GM23338 (cell line): ENCODE measurements at regions not wholly inside any gene's neighbourhood (a gene's known extent, or its start where the extent isn't known, plus 50 kb on each side); places are given as distances from the start of the nearest gene placed in this dataset.

Experiments
- ATAC-seq: fragments of 200-7000 bp; cut with Tn5 transposase; 3 replicates; pipeline ENCODE4 v1.9.1; 2020
- DNase-seq: peaks from one replicate; pipeline ENCODE4 v3.0.0-alpha.2; 2015; ENCODE audit warnings: low spot score
- H2AFZ ChIP-seq: fragments of 200-600 bp; sonication (generic); 2 replicates; pipeline ENCODE4 v1.8.0; 2016; ENCODE audit warnings: antibody characterized with exemption, mild to moderate bottlenecking, moderate library complexity
- H3F3A ChIP-seq: fragments of 200-600 bp; sonication (generic); replicated peaks from 2 replicates; pipeline ENCODE4 v1.8.0; 2017; ENCODE audit warnings: antibody characterized with exemption, mixed run types, low read depth
- H3K27ac ChIP-seq: fragments of 200-600 bp; sonication (generic); 2 replicates; pipeline ENCODE4 v1.6.1; 2016; ENCODE audit warnings: low read depth
- H3K27me3 ChIP-seq: fragments of 200-600 bp; sonication (generic); 2 replicates; pipeline ENCODE4 v1.8.0; 2016; ENCODE audit warnings: mild to moderate bottlenecking, mixed run types, moderate library complexity; ENCODE audit not compliant: insufficient read depth
- H3K36me3 ChIP-seq: fragments of 200-600 bp; sonication (generic); 2 replicates; pipeline ENCODE4 v1.8.0; 2016; ENCODE audit warnings: mild to moderate bottlenecking; ENCODE audit not compliant: insufficient read depth
- H3K4me1 ChIP-seq: fragments of 200-600 bp; sonication (generic); 2 replicates; pipeline ENCODE4 v1.8.0; 2016; ENCODE audit warnings: mild to moderate bottlenecking, moderate library complexity; ENCODE audit not compliant: insufficient read depth
- H3K4me2 ChIP-seq: fragments of 200-600 bp; sonication (generic); 2 replicates; pipeline ENCODE4 v1.7.1; 2017; ENCODE audit warnings: mixed run types
- H3K4me3 ChIP-seq: fragments of 200-600 bp; sonication (generic); 2 replicates; pipeline ENCODE4 v1.6.1; 2016; ENCODE audit warnings: mixed run types
- H3K79me2 ChIP-seq: fragments of 200-600 bp; sonication (generic); replicated peaks from 2 replicates; pipeline ENCODE4 v1.8.0; 2017; ENCODE audit warnings: mild to moderate bottlenecking; ENCODE audit not compliant: insufficient read depth
- H3K9me2 ChIP-seq: fragments of 200-600 bp; sonication (generic); 2 replicates; pipeline ENCODE4 v1.8.0; 2017; ENCODE audit not compliant: insufficient read depth
- H4K20me1 ChIP-seq: fragments of 200-600 bp; sonication (generic); replicated peaks from 2 replicates; pipeline ENCODE4 v1.8.0; 2017; ENCODE audit warnings: mild to moderate bottlenecking; ENCODE audit not compliant: insufficient read depth
- H3K27ac Mint-ChIP-seq: 2 replicates; pipeline ENCODE4 v1.8.0; 2020; ENCODE audit warnings: inconsistent platforms, mild to moderate bottlenecking, moderate library complexity, mixed read lengths
- H3K27me3 Mint-ChIP-seq: 3 replicates; pipeline ENCODE4 v1.8.0; 2022; ENCODE audit warnings: low read depth, mild to moderate bottlenecking, moderate library complexity, mixed read lengths, inconsistent platforms; ENCODE audit not compliant: insufficient read depth, poor library complexity
- H3K36me3 Mint-ChIP-seq: 3 replicates; pipeline ENCODE4 v1.8.0; 2021; ENCODE audit warnings: low read depth, mild to moderate bottlenecking, inconsistent platforms, moderate library complexity, mixed read lengths
- H3K4me1 Mint-ChIP-seq: 3 replicates; pipeline ENCODE4 v1.8.0; 2020; ENCODE audit warnings: mild to moderate bottlenecking, inconsistent platforms, mixed read lengths
- H3K4me3 Mint-ChIP-seq: 3 replicates; pipeline ENCODE4 v1.8.0; 2021; ENCODE audit warnings: moderate library complexity, mild to moderate bottlenecking, inconsistent platforms, mixed read lengths
- H3K9me3 Mint-ChIP-seq: 3 replicates; pipeline ENCODE4 v1.8.0; 2020; ENCODE audit warnings: moderate library complexity, mild to moderate bottlenecking, inconsistent platforms, mixed read lengths
- CREB1 ChIP-seq: fragments of 250-450 bp; sonication (Bioruptor Pico); IDR thresholded peaks from 2 replicates; pipeline ENCODE4 v1.5.0; 2020; ENCODE audit warnings: low read depth, mild to moderate bottlenecking, moderate library complexity
- EZH2 ChIP-seq: fragments of 200-600 bp; sonication (generic); IDR thresholded peaks from one replicate; pipeline ENCODE4 v1.8.0; 2017; ENCODE audit warnings: antibody characterized with exemption, mild to moderate bottlenecking, low read depth; ENCODE audit not compliant: unreplicated experiment
- EZH2phosphoT487 ChIP-seq: fragments of 200-600 bp; sonication (generic); IDR thresholded peaks from one replicate; pipeline ENCODE4 v1.8.1; 2018; ENCODE audit warnings: antibody characterized with exemption; ENCODE audit not compliant: unreplicated experiment
- JUNB ChIP-seq: IDR thresholded peaks from one replicate; pipeline ENCODE4 v1.6.1; 2016; ENCODE audit warnings: antibody characterized with exemption; ENCODE audit not compliant: unreplicated experiment
- NANOG ChIP-seq: IDR thresholded peaks from 2 replicates; pipeline ENCODE4 v1.6.1; 2016; ENCODE audit warnings: antibody characterized with exemption, borderline replicate concordance
- POLR2AphosphoS5 ChIP-seq: IDR thresholded peaks from 2 replicates; pipeline ENCODE4 v1.6.1; 2016; ENCODE audit warnings: antibody characterized with exemption, low read depth
- STAT1 ChIP-seq: IDR thresholded peaks from one replicate; pipeline ENCODE4 v1.6.1; 2016; ENCODE audit warnings: antibody characterized with exemption; ENCODE audit not compliant: unreplicated experiment
- ZNF114 ChIP-seq: fragments of 250-450 bp; sonication (Bioruptor Pico); IDR thresholded peaks from 2 replicates; pipeline ENCODE4 v1.5.0; 2020; ENCODE audit warnings: mild to moderate bottlenecking, moderate library complexity
- ZNF331 ChIP-seq: fragments of 250-450 bp; sonication (Bioruptor Pico); IDR thresholded peaks from 2 replicates; pipeline ENCODE4 v1.5.0; 2020; ENCODE audit warnings: low read depth, mild to moderate bottlenecking, moderate library complexity
- TF ChIP-seq, protein P1 (sequence below): fragments of 250-450 bp; sonication (Bioruptor Pico); IDR thresholded peaks from 2 replicates; pipeline ENCODE4 v1.5.0; 2020; ENCODE audit warnings: mild to moderate bottlenecking, moderate library complexity
- TF ChIP-seq, protein P2 (sequence below): IDR thresholded peaks from 2 replicates; pipeline ENCODE4 v1.6.1; 2016; ENCODE audit warnings: antibody characterized with exemption
- TF ChIP-seq, protein P3 (sequence below), 2 experiments: fragments of 200-600 bp in 1 of 2; sonication (generic) in 1 of 2; conservative IDR thresholded peaks; 2 replicates each; pipeline versions ENCODE4 v1.5.1 to v1.6.1; 2016 to 2017; ENCODE audit warnings: antibody characterized with exemption in 2 of 2, low read depth in 2 of 2, mild to moderate bottlenecking in 2 of 2, moderate library complexity in 1 of 2

DNA sequence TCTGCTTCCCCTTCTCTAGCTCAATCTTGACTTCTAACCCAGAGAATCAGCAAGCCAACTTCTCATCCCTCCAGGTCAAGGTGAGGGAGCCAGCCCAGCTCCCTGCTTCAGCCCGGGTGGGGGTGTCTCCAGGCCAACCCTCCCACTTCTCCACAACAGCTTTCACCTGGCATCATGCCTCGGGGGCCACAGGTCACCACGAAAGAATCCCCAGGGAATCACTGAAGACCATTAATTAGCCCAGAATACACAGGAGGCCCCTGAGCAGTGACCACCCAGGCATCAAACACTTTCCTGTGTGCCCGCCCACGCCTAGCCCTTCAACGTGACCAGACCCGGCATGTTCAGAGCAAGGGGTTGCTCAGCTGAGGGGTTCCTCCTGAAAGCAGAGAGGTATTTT lies 646.7 kb downstream of the BCOR start (continued):
- TF ChIP-seq, protein P1, sequence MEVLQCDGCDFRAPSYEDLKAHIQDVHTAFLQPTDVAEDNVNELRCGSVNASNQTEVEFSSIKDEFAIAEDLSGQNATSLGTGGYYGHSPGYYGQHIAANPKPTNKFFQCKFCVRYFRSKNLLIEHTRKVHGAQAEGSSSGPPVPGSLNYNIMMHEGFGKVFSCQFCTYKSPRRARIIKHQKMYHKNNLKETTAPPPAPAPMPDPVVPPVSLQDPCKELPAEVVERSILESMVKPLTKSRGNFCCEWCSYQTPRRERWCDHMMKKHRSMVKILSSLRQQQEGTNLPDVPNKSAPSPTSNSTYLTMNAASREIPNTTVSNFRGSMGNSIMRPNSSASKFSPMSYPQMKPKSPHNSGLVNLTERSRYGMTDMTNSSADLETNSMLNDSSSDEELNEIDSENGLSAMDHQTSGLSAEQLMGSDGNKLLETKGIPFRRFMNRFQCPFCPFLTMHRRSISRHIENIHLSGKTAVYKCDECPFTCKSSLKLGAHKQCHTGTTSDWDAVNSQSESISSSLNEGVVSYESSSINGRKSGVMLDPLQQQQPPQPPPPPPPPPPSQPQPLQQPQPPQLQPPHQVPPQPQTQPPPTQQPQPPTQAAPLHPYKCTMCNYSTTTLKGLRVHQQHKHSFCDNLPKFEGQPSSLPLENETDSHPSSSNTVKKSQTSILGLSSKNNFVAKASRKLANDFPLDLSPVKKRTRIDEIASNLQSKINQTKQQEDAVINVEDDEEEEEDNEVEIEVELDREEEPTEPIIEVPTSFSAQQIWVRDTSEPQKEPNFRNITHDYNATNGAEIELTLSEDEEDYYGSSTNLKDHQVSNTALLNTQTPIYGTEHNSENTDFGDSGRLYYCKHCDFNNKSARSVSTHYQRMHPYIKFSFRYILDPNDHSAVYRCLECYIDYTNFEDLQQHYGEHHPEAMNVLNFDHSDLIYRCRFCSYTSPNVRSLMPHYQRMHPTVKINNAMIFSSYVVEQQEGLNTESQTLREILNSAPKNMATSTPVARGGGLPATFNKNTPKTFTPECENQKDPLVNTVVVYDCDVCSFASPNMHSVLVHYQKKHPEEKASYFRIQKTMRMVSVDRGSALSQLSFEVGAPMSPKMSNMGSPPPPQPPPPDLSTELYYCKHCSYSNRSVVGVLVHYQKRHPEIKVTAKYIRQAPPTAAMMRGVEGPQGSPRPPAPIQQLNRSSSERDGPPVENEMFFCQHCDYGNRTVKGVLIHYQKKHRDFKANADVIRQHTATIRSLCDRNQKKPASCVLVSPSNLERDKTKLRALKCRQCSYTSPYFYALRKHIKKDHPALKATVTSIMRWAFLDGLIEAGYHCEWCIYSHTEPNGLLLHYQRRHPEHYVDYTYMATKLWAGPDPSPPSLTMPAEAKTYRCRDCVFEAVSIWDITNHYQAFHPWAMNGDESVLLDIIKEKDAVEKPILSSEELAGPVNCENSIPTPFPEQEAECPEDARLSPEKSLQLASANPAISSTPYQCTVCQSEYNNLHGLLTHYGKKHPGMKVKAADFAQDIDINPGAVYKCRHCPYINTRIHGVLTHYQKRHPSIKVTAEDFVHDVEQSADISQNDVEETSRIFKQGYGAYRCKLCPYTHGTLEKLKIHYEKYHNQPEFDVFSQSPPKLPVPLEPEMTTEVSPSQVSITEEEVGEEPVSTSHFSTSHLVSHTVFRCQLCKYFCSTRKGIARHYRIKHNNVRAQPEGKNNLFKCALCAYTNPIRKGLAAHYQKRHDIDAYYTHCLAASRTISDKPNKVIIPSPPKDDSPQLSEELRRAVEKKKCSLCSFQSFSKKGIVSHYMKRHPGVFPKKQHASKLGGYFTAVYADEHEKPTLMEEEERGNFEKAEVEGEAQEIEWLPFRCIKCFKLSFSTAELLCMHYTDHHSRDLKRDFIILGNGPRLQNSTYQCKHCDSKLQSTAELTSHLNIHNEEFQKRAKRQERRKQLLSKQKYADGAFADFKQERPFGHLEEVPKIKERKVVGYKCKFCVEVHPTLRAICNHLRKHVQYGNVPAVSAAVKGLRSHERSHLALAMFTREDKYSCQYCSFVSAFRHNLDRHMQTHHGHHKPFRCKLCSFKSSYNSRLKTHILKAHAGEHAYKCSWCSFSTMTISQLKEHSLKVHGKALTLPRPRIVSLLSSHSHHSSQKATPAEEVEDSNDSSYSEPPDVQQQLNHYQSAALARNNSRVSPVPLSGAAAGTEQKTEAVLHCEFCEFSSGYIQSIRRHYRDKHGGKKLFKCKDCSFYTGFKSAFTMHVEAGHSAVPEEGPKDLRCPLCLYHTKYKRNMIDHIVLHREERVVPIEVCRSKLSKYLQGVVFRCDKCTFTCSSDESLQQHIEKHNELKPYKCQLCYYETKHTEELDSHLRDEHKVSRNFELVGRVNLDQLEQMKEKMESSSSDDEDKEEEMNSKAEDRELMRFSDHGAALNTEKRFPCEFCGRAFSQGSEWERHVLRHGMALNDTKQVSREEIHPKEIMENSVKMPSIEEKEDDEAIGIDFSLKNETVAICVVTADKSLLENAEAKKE (CRISPR knock-in tag): no peak
- TF ChIP-seq, protein P2, sequence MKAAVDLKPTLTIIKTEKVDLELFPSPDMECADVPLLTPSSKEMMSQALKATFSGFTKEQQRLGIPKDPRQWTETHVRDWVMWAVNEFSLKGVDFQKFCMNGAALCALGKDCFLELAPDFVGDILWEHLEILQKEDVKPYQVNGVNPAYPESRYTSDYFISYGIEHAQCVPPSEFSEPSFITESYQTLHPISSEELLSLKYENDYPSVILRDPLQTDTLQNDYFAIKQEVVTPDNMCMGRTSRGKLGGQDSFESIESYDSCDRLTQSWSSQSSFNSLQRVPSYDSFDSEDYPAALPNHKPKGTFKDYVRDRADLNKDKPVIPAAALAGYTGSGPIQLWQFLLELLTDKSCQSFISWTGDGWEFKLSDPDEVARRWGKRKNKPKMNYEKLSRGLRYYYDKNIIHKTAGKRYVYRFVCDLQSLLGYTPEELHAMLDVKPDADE: no peak
- TF ChIP-seq CREB1 (CRISPR knock-in tag): no peak
- no peak for TF ChIP-seq EZH2

DNA sequence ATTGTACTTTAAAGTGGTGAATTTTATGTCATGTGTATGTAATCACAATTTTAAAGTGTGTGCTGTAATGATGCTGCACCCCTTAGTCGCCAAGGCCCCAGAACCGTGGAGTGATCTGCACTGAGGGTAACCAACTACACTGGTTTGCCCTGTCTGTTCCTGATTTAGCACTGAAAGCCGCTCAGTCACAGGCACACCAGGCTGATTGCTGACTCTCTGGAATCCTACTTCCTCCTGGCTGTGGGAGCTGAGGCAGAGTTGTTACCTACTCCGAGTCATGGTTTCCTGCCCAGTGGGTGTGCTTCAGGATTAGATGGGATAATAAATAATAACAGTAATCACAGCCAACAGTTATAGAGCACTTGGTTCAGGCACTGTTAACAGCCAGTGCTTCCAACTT lies 645.4 kb downstream of the BCOR start:
- no peak overlapping the region for H3K27ac ChIP-seq
- no peaks in the 10 kb centered on the region for H3K79me2 ChIP-seq
- peaks cover 3% of the 10 kb centered on the region; the same call in 1 of the 3 replicates for H3K4me1 Mint-ChIP-seq
- H3K27me3 Mint-ChIP-seq: no peaks in the 10 kb centered on the region
- no peaks in the 10 kb centered on the region for H4K20me1 ChIP-seq
- H3K27me3 ChIP-seq: no peaks in the 10 kb centered on the region
- DNase-seq (no peak), ATAC-seq (no peak)
- H3K36me3 ChIP-seq: no peaks in the 10 kb centered on the region
- H3K4me2 ChIP-seq: no peak overlapping the region
- no peak overlapping the region for H3K4me3 ChIP-seq
- no peaks in the 10 kb centered on the region; the same call in 2 of the 3 replicates for H3K36me3 Mint-ChIP-seq
- H3K9me3 Mint-ChIP-seq: peaks cover 6% of the 10 kb centered on the region; the same call in 1 of the 3 replicates
- H3K9me2 ChIP-seq: no peaks in the 10 kb centered on the region
- H3K4me3 Mint-ChIP-seq: no peak overlapping the region
- H2AFZ ChIP-seq: no peak overlapping the region
- no peaks in the 10 kb centered on the region for H3K4me1 ChIP-seq
- H3F3A ChIP-seq: no peaks in the 10 kb centered on the region
- H3K27ac Mint-ChIP-seq: no peak overlapping the region
- TF ChIP-seq POLR2AphosphoS5 (no peak), NANOG (no peak), EZH2phosphoT487 (no peak), ZNF114 (no peak), EZH2 (no peak), JUNB (no peak), STAT1 (no peak), CREB1 (CRISPR knock-in tag) (no peak), ZNF331 (no peak)
- TF ChIP-seq, protein P3, sequence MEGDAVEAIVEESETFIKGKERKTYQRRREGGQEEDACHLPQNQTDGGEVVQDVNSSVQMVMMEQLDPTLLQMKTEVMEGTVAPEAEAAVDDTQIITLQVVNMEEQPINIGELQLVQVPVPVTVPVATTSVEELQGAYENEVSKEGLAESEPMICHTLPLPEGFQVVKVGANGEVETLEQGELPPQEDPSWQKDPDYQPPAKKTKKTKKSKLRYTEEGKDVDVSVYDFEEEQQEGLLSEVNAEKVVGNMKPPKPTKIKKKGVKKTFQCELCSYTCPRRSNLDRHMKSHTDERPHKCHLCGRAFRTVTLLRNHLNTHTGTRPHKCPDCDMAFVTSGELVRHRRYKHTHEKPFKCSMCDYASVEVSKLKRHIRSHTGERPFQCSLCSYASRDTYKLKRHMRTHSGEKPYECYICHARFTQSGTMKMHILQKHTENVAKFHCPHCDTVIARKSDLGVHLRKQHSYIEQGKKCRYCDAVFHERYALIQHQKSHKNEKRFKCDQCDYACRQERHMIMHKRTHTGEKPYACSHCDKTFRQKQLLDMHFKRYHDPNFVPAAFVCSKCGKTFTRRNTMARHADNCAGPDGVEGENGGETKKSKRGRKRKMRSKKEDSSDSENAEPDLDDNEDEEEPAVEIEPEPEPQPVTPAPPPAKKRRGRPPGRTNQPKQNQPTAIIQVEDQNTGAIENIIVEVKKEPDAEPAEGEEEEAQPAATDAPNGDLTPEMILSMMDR (conservative IDR thresholded peaks at IDR 0.05; ENCODE audit: low read depth in 2 of 2): no peak
